NCI-H1930 (cell line): ENCODE measurements at regions not wholly inside any gene's neighbourhood (a gene's known extent, or its start where the extent isn't known, plus 50 kb on each side); places are given as distances from the start of the nearest gene placed in this dataset.

Experiments used
- DNase-seq, 2 experiments: peaks; one replicate each; lab custom pipeline; 2025; lab: John Stamatoyannopoulos, UW

- DNase-seq, result no peak
These were observed 341.7 kb downstream of the GPR37 start for GRCh38 chr7:124423863-124424262.

DNA sequence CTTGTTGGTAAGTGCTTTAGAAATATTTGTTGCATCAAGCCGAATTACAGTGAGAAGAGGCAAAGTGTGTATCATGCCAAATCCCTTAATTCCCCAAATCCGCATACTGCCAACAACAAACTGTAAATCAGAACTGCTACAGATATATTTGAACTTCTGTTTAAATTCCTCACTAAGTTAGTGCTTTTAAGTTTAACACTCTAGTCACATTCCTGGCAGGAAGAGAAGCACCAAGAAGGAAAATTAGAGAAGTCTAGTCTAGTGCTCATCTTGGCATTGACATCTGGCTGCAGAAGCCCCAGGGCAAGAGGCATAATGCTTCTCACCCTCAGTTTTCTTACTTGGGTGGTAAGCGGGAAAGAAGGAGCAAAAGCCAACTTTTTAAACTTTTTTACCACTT, 343.5 kb downstream of the GPR37 start:
- DNase-seq, result no peak

DNA sequence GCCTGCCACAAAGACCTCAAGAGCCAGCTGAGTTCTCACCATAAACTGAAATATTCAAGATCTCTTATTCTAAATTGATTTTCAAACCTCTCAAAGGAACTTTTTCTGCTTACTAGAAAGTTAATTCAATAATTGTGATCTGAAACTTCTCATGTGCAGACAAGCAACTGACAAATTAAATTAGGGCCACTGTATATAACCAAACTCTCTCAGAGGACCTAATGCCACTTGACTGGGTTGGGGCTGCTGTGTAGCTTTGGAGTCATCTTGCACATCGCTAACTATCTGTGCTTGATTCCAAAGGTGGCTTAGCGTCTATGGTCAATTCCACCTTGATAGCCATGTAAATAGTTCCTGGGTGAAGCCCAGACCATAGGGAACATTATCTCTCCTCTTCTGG, 345.2 kb downstream of the GPR37 start:
- no peak for DNase-seq

DNA sequence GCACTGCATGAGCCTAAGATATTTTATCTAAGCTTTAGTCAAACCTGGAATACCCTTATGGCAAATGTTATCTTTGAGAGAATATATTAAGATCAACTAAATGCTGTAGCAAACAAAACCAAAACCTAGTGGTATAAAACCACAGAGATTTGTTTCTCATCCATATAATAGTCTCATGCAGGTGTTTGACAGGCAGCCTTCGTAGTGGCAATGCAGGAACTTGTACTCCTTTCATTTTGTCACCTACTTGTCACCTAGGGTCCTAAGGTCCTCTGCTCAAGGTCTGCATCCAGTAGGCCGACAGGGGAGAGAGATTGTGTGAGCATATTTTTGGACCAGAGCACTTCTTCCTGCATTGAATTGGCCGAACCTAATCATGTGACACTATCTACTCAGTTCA, 352.6 kb downstream of the GPR37 start:
- DNase-seq, result no peak

- no peak for DNase-seq
These were observed 353.1 kb downstream of the GPR37 start for GRCh38 chr7:124412531-124412930.

- no peak for DNase-seq
These were observed 353.8 kb downstream of the GPR37 start for GRCh38 chr7:124411796-124412195.

DNA sequence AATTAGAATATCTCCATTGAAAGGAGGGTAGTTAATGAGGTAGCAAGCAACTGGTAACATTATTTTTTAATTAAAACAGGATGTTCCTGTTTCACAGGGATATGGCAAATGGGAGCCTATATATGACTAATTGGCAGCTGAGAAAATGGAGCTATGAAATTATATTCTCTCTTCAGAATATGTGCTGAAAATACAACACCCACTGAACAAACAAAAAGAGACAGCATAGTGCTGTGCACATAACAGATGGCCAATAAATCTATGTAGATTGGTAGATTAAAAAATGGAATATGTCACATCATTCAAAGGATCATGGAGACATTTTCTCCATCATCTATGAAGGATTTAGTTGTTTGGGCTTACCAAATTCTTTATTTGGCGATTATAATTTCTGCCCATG, 362.0 kb downstream of the GPR37 start:
- DNase-seq, result no peak

DNA sequence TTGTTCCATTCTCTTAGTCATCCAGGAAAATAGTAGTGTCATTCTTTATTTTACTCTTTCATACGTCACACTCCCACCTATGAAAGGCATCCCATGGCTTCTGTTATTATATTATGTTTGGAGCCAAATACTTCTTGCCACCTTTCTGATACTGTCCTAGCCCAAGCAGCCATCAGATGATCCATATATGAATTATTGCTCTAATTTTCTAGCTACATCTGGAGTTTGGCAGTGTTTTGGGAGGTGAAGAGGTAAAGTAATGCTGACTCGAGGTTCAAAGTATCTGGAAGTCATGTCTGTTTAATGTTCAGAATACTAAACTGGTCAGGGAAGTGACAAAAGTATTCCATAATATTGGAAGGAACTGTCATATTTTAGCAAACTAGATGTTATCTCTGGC, 362.5 kb downstream of the GPR37 start:
- DNase-seq, result no peak

DNA sequence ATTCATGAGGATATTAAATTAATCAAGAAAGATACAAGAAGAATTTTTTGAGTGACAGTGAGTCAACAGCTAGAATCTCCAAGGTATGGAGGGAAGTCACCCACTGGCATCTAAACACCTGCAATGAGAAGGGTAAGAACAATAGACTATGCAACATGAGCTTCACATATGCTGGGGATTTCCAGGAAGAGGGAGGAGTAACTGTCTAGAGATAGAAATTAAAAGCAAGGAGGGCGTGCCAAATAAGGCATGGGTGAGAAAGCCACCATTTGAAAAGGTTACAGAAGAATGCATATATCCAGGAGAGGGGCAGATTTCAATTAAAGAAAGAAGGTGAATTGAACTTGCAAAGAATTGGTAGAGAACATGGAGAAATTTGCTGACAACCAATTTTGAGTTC, 365.7 kb downstream of the GPR37 start:
- no peak for DNase-seq

GRCh38 chr7:124398937-124399552, 366.2 kb upstream of the TMEM229A start:
- no peak for DNase-seq

- DNase-seq, result no peak
These were observed 364.3 kb upstream of the TMEM229A start for GRCh38 chr7:124397134-124397533.

DNA sequence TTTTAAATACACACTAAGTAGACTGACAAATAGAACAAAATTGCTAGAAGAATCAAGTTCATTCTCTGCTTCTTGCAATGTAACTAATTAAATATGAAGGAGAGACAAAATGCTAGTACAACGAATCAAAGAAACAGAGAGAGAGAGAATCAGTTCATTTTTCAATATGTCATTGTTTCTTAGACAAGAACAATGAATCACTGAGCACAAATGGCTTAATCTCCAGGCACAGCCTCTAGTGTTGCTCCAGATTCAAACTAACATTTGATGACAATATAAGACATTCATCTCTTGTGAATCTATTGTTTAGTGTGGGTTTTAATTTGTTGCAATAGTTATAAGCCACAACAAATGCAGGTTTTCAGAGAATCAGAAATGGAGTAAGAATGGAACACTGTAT, 357.4 kb upstream of the TMEM229A start:
- DNase-seq, result no peak

GRCh38 chr7:124388751-124389150, 355.9 kb upstream of the TMEM229A start:
- no peak for DNase-seq

DNA sequence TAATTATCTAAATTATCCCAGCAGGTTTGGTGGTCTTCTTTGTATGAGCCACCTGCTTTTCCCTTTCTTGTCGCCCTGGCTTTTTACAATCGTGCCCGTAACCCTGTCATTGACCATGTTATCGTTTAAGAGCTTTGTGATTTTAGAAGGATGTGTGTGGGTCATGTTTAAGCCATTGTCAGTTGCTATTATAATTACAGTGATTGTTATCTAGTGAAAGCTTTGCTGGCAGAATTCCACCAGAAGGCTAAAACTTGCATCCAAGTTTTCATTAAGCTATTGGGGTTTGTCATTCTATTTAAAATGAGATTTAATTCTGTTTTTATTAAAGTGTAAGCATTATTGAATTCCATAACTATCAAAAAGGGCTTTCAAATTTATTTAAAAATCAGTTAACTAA, 354.2 kb upstream of the TMEM229A start:
- no peak for DNase-seq

GRCh38 chr7:124379296-124379695, 346.4 kb upstream of the TMEM229A start:
- DNase-seq, result no peak

DNA sequence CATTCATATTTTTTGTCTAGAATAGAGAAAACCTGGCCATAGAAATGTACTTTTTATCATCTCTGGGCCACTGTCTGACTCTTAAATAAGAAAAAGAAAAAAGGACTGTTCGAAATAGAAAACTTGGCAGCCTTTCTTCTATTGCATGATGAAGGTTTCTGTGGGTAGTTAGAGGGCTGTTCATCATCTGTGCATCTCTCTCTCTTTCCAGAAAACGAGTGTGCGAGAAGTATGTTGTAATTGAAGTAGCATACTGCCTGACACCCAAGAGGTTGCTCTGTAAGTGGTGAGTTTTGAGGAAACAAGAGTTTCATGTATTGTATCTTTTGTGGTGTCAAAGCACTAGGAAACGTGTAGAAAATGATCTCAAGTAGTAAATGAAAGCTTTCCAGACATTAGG, 343.2 kb upstream of the TMEM229A start:
- no peak for DNase-seq

DNA sequence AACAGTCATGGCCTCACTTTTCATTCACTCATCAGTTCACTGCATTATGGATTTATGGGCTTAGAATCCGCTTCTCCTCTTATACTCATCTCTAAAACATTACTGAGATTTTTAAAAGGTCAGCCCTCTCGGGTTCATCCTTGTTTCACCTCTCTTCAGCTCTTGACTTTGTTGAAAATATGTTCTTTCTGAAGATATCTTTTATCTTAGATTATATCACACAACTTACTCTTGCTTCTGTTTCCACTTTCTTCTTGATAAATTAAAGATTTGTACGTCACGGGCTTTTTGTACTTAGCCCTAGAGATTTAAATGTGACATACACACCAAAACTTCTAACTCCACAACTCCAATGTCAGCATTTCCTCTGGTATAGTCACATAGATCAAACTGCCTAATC, 342.5 kb upstream of the TMEM229A start:
- DNase-seq, result no peak

DNA sequence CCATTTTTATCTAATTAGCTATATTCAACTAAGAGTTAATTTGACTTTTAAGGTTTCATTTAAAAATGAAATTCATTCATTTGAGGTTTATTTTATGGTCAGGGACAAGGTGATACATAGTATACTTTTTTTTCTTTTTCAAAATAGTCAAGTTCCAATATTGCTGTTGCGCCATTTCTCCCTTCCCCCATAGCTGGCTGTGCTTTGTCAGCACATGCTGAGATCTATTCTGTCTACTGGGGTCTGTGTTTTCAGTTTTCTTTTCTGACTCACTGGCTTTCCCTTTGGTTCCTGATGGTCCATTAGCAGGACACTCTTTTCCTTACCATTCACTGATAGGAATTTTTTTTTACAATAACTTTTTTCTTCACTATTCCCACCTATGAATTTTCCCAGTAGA, 336.4 kb upstream of the TMEM229A start:
- no peak for DNase-seq

GRCh38 chr7:124366118-124366517, 333.3 kb upstream of the TMEM229A start:
- no peak for DNase-seq

GRCh38 chr7:124364283-124364682, 331.4 kb upstream of the TMEM229A start:
- no peak for DNase-seq

DNA sequence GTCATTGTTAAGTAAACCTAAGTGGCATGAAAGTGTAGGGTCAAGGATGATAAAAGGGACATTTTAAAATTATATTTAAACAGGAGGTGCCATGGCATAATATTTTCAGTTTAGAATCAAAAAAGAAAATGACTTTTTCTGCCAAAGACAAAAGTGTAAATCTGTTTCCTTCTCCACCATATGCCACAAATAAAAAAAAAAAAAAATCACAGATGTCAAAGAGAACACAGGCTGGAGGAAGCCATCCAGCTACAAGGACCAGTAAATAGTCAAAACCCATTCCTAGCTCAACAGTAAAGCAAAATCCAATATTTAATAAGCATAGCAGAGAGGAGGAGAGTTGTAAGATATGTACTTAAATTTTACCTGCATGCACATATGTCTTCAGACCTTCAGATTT, 321.3 kb upstream of the TMEM229A start:
- DNase-seq, result no peak

- DNase-seq, result no peak
These were observed 319.1 kb upstream of the TMEM229A start for GRCh38 chr7:124351950-124352349.

- DNase-seq, result no peak
These were observed 316.6 kb upstream of the TMEM229A start for GRCh38 chr7:124349443-124349842.

GRCh38 chr7:124338861-124339260, 306.0 kb upstream of the TMEM229A start:
- no peak for DNase-seq
